COLO668 (cell line): ENCODE measurements at regions not wholly inside any gene's neighbourhood (a gene's known extent, or its start where the extent isn't known, plus 50 kb on each side); places are given as distances from the start of the nearest gene placed in this dataset.

Experiments
- DNase-seq: peaks from one replicate; lab custom pipeline; 2025; ENCODE audit not compliant: unreplicated experiment; lab: John Stamatoyannopoulos, UW

DNA sequence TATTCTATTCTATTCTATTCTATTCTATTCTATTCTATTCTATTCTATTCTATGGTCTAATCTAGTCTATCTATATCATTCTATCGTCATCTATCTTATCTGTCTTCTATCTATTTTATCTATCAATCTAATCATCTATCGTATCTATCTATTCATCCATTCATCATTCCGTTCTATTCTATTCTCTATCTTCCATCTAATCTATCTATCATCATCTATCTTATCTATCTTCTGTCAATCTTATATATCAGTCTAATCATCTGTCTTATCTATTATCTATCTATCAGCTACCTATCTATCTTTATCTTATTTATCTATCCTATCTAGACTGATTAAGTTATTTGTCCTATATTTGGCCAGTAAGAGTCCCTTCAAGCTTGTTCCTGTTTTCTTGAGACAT lies 831.5 kb upstream of the TMEM132C start:
- no peak for DNase-seq

DNA sequence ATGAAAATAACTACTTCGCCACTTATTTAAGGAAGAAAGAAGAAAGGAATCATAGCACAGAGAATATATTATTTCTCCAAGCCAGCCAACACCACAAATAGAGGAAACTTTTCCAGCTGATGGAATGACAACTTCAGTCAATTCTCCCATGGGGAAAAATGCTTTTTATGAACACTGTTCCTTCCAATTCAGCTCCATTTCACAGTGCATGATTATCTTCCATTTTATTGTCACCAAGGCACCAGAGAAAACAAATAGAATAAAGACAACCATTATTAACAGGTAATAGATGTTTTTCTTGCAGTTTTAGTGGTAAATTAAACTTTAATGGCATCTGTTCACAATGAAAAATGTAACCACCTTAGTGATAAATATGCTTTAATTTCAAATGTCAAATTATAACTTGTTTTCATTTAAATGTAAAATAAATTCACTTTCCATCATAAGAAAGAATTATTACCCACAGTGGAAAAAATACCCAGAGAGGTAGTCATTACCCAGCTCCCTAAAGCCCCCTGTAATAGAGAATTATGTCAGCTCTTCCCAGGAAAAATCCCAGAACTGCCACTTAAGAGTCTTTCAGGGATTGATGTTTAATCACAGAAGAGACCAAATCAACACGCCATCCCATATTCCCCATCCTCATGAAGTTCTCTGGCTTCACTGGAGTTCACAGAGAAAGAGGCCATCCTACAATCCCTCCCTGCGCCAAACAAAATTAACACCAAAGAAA lies 828.3 kb upstream of the TMEM132C start:
- no peak for DNase-seq

DNA sequence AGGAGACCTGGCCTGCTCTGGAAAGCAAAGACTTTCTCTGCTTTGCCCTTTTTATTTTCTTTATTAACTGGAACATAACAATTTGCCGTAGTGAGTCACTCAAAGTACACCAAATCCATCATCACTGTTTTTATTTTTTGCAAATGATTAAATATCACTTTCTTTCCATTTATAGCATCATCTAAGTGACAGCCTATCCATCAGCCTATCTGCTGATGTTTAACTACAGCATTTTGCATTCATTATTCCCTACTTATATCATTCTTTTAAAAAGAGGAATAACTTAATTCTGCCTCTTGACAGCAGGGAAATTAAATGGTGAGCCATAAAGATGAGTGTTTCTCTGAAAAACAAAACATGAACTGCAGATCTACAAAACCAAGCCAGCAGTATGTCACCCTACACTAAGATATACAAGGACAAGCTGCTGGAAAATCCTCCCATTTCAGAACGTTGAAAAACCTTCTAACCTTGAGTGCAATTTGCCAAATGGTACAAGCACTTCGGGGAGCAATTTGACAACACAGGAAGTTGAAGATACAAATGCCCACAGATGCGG lies 821.3 kb upstream of the TMEM132C start:
- DNase-seq, result no peak

DNA sequence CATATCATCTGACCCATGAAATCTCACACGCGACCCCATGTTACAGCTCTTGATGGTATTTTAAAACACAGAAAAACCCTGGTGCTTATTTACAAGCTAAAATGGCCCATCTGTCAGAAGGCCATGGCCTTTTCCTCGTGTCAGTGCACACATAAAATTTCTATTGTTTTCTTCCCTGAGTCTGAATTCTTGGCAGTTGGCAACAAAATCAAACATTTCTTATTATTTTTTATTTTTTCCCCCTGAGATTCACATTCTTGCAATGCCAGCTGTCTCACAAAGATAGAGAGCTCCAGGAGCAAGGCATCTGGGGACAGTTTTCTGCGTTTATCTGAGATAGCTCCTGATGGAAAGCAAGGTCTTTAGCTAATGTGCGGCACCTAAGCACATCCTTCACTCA lies 818.1 kb upstream of the TMEM132C start:
- DNase-seq, result no peak

DNA sequence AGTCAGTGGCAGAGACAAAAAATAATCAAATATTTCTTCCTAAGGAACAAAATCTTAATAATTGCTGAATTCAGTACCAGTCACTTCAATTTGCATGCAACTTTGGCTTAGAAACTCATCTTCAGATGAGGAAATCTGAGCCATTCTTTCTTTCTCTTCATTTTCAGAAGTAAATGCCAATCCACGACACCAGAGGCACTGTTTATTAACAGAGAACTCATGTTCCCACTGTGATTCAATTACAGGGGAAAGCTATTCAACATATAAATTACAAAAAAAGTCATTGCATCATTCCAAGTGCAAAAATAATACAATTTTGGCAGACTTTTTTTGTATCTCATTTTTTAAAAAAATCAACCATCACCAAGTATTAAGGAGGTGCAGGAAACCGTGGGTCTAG lies 816.1 kb upstream of the TMEM132C start:
- no peak for DNase-seq

DNA sequence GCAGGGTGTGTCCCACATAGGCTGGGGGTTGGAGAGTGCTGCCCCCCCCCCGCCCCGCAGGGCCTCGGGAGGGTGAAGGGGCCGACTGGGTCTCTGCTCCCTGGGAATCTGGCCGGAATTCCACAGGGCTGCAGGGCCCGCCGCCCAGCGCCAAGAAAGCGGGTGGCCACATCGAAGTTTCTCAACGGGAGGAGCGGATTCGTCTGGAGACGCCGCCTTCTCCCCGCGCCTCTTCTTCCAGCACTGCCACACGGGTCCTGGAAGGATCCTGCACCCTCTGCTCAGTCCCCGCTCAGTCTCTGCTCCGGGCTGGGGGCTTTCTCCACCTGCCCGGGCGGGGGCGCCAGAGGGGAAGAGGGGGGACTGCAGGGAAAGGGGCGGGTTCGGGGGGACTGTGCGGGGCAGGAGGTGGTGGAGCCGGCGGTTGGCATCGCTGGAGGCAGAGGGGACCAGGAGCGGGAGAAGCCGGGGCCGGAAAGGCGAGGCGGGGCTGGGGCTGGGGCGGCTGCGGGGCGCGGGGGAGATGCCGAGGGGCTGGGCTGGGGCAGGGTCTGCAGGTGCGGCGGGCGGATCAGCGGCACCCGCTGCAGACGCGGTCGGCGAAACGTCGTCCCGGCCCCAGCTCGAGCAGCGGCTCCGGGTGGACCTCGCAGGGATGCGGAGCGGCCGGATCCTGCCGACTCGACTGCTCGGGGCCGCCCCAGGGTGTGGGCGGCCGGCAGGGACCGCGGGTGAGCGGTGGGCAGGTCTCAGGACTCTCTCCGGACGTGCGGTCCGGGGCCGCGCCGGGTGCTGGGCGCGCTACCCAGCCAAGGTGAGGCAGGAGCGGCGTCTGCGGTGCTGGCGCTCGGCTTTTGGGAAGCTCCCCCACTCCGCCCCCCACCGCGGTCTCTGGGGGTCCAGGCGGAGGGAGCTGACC lies 811.4 kb upstream of the TMEM132C start:
- peak; percentile 72 for DNase-seq

DNA sequence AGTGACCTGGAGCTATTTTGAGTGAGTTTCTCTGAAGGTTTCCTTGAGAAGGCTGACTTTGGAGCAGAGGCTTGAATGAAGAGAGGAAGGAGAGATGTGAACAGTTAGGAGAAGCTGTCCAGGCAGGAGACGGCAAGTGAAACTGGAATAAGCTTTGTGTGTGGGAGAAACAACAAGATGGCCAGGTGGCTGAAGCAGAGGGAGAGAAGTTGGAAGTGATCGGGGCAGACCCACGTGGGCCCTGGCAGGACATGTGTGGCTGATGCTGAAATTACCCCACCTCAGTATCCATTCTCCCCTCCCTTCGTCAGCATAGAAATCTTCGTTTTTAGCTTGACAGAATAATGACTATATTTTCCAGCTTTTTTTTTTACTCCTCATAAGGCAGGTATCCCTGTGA lies 809.2 kb upstream of the TMEM132C start:
- peak; percentile 4 for DNase-seq

DNA sequence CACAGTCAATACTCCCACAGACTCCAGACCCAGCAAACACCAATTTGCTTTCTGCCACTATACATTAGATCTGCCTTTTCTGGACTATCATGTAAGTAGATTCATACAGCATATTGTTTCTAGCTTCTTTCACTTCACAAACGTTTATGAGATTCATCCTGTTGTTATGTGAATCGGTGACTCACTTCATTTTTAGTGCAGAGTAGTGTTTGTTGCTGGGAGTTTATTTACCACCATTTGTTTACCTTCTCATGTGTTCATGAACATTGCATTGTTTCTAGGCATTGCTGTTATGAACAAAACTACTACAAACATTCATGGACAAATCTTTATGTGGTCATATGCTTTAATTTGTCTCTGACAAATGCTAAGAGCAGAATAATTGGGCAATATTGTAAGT lies 807.8 kb upstream of the TMEM132C start:
- DNase-seq, result no peak

DNA sequence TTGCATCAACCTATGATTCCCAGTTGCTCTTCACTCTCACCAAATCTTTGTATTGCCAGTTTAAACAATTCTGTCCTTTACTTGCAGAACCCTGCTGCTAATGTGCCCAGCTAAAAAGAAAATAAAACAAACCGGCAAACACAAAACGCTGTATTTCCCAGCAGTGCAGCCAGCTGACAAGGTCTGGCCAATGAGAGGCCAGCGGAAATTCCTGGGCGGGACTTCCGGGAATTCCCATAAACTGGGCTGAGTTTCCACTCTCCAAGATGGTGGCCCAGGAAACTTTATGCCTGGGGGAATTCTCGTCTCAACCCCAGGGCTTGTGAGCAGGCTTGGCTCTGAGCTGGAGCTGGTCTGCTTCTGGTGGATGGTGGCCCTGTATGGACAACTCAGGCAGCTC lies 807.3 kb upstream of the TMEM132C start:
- DNase-seq, result no peak

DNA sequence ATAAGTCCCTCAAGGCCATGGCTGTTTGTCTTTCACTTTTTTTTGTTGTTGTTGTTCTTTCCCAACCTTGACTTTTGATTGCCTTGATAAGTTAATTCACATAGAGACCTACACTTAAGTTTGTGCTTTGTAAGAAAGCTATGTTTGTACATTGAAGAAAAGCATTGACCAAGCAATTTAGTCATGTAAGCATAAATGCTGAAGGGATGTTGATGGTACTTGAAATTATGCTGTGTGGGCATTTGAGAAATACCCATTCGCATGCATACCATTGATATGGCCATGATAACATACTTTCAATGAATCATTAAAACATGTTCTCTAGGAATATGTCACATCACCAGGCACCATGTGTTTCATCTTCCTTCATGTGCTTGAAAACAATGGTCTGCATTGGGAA lies 803.7 kb upstream of the TMEM132C start:
- no peak for DNase-seq

DNA sequence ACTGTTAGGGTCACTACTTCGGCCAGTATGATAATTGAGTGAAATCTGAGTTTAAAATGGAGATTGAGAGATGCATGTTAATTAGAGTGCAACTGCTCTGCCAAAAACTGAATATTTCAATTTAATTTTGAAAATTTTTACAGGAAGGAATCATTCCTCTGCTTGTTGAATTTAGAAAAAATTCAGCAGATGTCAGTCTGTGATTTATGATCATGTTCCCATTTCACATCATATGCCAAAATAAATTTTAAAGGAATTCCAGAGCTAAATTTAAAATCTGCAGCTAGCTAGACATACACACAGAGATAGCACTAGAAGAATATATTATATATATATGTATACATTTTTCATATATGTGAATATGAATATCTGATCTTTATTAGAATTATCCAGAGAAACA lies 797.6 kb upstream of the TMEM132C start:
- DNase-seq, result no peak

DNA sequence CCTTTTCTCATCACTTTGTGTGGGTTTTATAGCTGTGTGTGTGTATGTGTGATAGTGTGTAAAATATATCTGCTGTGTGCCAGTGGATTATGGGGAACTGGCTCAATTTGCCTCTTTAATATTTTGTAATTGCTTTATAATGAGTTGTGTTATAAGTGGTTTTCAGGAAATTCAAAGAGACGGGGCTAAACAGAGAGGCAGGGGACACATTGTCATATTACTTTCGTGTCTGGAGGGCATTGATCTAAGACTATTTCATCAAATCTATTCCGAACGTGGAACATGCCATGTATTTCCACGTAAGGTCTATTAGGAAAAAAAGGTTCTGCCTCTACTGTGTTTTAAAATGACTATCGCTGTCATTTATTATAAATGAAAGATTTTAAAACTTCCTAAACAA lies 793.2 kb upstream of the TMEM132C start:
- no peak for DNase-seq

DNA sequence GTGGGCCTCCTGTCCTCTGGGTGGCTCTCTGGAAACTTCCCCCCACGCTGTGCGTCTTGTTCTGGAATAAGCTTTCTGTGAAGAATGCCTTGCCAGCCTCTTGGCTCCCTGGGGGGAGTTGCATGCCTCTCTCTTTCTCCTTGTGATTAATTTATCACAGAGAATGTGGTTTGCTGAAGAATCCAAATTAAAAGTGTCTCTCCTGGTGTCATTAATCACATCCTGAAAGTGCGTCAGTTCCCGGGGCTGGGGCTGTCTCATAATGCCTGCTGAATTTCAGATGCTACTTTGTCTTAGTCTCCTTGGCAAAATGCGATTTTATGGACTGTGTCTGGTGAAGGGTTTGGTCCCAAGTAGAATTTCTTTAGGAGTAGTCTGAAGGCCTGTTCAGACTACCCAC lies 787.7 kb upstream of the TMEM132C start:
- DNase-seq, result no peak

DNA sequence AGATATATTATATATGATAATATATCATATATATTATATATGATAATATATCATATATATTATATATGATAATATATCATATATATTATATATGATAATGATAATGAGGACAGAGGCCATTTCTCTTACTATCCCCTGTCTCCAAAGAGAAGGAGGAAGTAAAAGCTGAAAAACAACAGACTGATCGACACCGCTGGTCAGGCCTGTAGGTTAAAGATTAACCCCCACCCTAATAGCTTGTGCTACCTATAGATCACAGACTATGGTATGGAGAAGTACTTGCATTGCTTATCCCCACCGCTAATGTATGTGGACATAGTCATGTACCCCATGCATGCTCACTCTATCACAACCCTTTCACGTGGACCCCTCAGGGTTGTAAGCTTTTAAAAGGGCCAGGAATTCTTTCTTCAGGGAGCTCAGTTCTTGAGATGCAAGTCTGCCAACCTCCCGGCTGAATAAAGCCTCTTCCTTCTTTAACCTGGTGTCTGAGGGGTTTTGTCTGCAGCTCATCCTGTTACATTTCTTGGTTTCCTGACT lies 786.1 kb upstream of the TMEM132C start:
- DNase-seq, result peak; percentile 50

DNA sequence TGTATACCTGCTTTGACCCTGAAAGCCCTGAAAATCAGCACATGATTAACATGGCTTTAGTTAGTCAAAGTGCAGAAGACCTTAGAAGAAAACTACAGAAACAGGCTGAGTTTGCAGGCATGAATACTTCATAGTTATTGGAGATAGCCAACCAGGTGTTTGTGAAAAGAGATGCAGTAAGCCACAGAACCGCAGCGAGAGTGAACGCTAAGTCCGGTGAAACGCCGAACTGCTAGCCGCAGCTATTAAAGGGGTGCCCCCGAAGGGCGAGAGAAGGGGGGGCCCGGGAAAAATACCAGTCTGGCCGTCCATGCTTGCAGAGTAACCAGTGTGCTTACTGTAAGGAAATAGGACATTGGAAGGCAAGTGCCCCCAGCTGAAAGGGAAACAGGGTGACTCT lies 784.0 kb upstream of the TMEM132C start:
- no peak for DNase-seq

DNA sequence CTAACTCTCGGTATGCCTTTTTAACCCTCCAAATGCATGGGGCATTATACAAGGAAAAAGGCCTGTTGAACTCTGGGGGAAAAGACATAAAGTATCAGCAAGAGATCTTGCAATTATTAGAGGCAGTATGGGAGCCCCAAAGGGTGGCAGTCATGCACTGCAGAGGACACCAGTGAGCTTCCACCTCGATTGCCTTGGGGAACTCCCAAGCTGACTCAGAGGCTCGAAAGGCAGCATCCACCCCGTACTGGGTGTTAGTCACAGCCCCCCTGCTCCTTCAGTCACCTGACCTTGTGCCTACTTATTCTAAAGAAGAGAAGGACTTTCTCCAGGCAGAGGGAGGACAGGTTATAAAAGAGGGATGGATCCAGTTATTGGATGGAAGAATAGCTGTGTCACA lies 781.4 kb upstream of the TMEM132C start:
- DNase-seq, result peak; percentile 55

DNA sequence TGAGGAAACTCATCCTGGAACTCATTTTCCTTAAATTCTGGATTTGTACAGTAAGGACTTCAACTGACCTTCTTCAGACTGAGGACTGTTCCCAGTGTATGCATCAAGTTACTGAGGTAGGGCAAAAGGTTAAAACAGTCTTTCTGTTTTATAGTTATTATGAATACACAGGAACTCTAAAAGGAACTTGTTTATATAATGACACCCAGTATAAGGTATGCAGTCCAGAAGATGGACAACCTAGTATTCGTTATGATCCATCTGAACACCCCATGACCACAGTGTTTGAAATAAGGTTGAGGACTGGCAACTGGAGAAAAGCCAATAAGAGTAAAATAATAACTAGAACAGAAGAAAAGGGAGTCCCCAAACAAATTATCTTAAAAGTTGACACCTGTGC lies 779.9 kb upstream of the TMEM132C start:
- DNase-seq, result no peak

DNA sequence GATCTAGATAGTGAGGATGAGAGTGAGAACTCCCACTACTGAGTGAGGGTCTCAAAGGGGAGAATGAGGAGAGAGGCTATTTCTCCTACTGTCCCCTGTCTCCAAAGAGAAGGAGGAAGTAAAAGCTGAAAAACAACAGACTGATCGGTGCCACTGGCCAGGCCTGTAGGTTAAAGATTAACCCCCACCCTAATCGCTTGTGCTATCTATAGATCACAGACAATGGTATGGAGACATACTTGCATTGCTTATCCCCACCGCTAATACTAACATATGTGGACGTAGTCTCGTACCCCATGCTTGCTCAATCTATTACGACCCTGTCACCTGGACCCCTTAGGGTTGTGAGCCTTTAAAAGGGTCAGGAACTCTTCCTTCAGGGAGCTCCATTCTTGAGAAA lies 777.9 kb upstream of the TMEM132C start:
- peak; percentile 33 for DNase-seq

DNA sequence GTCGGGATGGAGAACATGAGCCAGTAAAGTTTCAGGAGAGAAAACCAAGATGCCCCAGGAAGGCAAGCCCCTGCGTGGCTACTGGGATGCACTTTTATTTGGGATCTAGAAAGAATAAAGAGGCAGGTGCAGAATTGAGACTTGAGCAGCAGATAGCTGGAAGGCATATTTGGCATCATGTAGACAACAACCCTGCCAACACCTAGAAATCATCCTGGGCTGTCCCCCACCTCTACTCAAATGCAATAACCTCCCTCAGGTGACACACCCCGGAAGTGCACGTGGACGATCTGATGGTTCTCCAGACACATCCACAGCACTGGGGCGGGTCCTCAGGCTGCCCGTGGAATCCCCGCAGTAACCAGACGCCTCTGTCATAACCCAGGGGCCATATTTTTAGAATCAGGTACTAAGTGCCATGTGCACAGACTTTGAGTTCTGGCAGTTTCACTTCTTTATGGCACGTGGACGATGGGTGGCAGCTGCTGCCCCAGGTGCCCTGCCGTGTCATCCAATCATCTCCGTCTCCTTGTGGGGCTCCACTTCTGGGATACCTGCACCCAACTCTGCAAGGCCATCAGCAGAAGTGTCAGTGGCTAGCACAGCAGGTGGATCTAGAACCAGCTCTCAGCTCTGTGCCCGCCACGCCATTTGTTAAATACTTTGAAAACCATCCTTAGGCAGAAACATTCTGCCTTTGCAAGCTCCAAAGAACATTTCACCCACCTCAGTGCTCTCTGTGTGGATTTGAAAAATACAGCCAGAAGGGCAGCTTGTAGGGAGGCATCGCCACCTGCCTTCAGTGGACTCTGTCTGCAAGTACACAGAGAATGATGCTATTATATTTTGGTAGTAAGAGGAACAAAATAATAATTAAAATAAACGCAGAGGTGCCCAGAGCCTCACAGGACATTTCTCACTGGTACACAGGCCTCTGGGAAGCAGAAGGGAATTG lies 771.7 kb upstream of the TMEM132C start:
- peak; percentile 12 for DNase-seq

DNA sequence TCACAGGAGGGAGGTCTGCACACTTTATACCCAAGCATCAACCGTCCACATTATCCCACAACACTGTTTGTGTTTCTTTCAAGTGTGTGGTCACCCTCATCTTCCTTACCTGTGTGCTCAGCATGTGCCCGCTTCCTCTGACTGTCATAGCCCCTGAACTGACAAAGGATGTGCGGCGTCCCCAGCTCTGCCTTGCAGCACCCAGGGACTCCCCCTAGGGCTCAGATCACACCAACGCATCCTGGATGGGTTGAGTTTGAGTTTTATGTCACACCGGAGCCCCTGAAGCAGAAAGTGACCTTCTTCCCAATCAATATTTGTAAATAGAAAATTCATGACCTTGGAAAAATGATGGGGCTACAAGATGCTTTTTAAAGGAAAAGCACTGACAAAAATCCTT lies 770.7 kb upstream of the TMEM132C start:
- peak; percentile 27 for DNase-seq
